ENCODE measurements at regions not wholly inside any gene's neighbourhood (a gene's known extent, or its start where the extent isn't known, plus 50 kb on each side); places are given as distances from the start of the nearest gene placed in this dataset.

GRCh38 chr16:89033304-89033703, 56.3 kb upstream of the CBFA2T3 start:
- Histone ChIP-seq H3K27me3 (ENCODE audit: insufficient read depth) (no peaks in the 10 kb centered on the region), H2AFZ (no peak overlapping the region), H3K4me2 (no peak overlapping the region), H3K4me1 (ENCODE audit: insufficient read depth) (no peaks in the 10 kb centered on the region), H3K9me2 (ENCODE audit: insufficient read depth) (no peaks in the 10 kb centered on the region), H3F3A (replicated peaks; ENCODE audit: low read depth) (no peaks in the 10 kb centered on the region), H3K4me3 (no peak overlapping the region), H3K27ac (ENCODE audit: low read depth) (no peak overlapping the region), H3K79me2 (replicated peaks; ENCODE audit: insufficient read depth) (no peaks in the 10 kb centered on the region), H3K36me3 (ENCODE audit: insufficient read depth) (no peaks in the 10 kb centered on the region), H4K20me1 (replicated peaks; ENCODE audit: insufficient read depth) (no peaks in the 10 kb centered on the region)
- Mint-ChIP-seq H3K27me3 (ENCODE audit: insufficient read depth, low read depth, poor library complexity) (peaks cover 11% of the 10 kb centered on the region), H3K4me1 (peaks cover 19% of the 10 kb centered on the region), H3K4me3 (no peak overlapping the region), H3K9me3 (peaks cover 9% of the 10 kb centered on the region; the same call in 2 of the 3 replicates), H3K36me3 (ENCODE audit: low read depth) (no peaks in the 10 kb centered on the region), H3K27ac (no peak overlapping the region)
- no peak for DNase-seq (ENCODE audit: low spot score)
- TF ChIP-seq STAT1 (IDR thresholded peaks at IDR 0.05; ENCODE audit: unreplicated experiment) (no peak), ETS1 (IDR thresholded peaks at IDR 0.05) (no peak), JUNB (IDR thresholded peaks at IDR 0.05; ENCODE audit: unreplicated experiment) (no peak), ZNF114 (CRISPR knock-in tag; IDR thresholded peaks at IDR 0.05) (no peak), ZNF331 (CRISPR knock-in tag; IDR thresholded peaks at IDR 0.05; ENCODE audit: low read depth) (no peak)
- TF ChIP-seq, protein P1, sequence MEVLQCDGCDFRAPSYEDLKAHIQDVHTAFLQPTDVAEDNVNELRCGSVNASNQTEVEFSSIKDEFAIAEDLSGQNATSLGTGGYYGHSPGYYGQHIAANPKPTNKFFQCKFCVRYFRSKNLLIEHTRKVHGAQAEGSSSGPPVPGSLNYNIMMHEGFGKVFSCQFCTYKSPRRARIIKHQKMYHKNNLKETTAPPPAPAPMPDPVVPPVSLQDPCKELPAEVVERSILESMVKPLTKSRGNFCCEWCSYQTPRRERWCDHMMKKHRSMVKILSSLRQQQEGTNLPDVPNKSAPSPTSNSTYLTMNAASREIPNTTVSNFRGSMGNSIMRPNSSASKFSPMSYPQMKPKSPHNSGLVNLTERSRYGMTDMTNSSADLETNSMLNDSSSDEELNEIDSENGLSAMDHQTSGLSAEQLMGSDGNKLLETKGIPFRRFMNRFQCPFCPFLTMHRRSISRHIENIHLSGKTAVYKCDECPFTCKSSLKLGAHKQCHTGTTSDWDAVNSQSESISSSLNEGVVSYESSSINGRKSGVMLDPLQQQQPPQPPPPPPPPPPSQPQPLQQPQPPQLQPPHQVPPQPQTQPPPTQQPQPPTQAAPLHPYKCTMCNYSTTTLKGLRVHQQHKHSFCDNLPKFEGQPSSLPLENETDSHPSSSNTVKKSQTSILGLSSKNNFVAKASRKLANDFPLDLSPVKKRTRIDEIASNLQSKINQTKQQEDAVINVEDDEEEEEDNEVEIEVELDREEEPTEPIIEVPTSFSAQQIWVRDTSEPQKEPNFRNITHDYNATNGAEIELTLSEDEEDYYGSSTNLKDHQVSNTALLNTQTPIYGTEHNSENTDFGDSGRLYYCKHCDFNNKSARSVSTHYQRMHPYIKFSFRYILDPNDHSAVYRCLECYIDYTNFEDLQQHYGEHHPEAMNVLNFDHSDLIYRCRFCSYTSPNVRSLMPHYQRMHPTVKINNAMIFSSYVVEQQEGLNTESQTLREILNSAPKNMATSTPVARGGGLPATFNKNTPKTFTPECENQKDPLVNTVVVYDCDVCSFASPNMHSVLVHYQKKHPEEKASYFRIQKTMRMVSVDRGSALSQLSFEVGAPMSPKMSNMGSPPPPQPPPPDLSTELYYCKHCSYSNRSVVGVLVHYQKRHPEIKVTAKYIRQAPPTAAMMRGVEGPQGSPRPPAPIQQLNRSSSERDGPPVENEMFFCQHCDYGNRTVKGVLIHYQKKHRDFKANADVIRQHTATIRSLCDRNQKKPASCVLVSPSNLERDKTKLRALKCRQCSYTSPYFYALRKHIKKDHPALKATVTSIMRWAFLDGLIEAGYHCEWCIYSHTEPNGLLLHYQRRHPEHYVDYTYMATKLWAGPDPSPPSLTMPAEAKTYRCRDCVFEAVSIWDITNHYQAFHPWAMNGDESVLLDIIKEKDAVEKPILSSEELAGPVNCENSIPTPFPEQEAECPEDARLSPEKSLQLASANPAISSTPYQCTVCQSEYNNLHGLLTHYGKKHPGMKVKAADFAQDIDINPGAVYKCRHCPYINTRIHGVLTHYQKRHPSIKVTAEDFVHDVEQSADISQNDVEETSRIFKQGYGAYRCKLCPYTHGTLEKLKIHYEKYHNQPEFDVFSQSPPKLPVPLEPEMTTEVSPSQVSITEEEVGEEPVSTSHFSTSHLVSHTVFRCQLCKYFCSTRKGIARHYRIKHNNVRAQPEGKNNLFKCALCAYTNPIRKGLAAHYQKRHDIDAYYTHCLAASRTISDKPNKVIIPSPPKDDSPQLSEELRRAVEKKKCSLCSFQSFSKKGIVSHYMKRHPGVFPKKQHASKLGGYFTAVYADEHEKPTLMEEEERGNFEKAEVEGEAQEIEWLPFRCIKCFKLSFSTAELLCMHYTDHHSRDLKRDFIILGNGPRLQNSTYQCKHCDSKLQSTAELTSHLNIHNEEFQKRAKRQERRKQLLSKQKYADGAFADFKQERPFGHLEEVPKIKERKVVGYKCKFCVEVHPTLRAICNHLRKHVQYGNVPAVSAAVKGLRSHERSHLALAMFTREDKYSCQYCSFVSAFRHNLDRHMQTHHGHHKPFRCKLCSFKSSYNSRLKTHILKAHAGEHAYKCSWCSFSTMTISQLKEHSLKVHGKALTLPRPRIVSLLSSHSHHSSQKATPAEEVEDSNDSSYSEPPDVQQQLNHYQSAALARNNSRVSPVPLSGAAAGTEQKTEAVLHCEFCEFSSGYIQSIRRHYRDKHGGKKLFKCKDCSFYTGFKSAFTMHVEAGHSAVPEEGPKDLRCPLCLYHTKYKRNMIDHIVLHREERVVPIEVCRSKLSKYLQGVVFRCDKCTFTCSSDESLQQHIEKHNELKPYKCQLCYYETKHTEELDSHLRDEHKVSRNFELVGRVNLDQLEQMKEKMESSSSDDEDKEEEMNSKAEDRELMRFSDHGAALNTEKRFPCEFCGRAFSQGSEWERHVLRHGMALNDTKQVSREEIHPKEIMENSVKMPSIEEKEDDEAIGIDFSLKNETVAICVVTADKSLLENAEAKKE (CRISPR knock-in tag; IDR thresholded peaks at IDR 0.05), result no peak
- ATAC-seq, result no peak

All from GM23338 (cell line).